K562 (cell line): ENCODE measurements at regions not wholly inside any gene's neighbourhood (a gene's known extent, or its start where the extent isn't known, plus 50 kb on each side); places are given as distances from the start of the nearest gene placed in this dataset.

ENCODE experiments used
- CTCF ChIP-seq, 3 experiments: IDR thresholded peaks in 2 of 3; conservative IDR thresholded peaks in 1 of 3; 2 replicates each; pipeline ENCODE4 v1.5.1; 2011 to 2012; ENCODE audit warnings: low read length in 3 of 3, mild to moderate bottlenecking in 3 of 3, control low read depth in 2 of 3, improper control_type of control experiment in 1 of 3, inconsistent platforms in 1 of 3, low read depth in 1 of 3, mixed read lengths in 1 of 3, moderate library complexity in 1 of 3; ENCODE audit not compliant: insufficient read depth in 2 of 3
- DPF2 ChIP-seq: fragments of 450-650 bp; IDR thresholded peaks from 2 replicates; pipeline ENCODE4 v1.6.1; 2016
- HDAC2 ChIP-seq: fragments of 450-650 bp; IDR thresholded peaks from 2 replicates; pipeline ENCODE4 v1.6.1; 2016; ENCODE audit warnings: mild to moderate bottlenecking
- HMGXB4 ChIP-seq: sonication (generic); formaldehyde crosslinking; IDR thresholded peaks from 2 replicates; pipeline ENCODE4 v1.8.1; 2023; ENCODE audit warnings: mild to moderate bottlenecking, missing genetic modification reagents
- YBX1 ChIP-seq: fragments of 450-650 bp; IDR thresholded peaks from 2 replicates; pipeline ENCODE4 v1.7.1; 2016; ENCODE audit warnings: mild to moderate bottlenecking

- TF ChIP-seq YBX1, result no peak
- no peak for TF ChIP-seq CTCF (IDR thresholded peaks at IDR 0.05 in 2 of 3, conservative IDR thresholded peaks at IDR 0.05 in 1 of 3; ENCODE audit: insufficient read depth in 2 of 3, low read depth in 1 of 3, low read length in 3 of 3)
- no peak for TF ChIP-seq HDAC2
- no peak for TF ChIP-seq DPF2
- TF ChIP-seq HMGXB4 (CRISPR knock-in tag), result no peak
These were observed 410.8 kb upstream of the MEF2C start for GRCh38 chr5:89293810-89294209.
